ENCODE measurements at regions not wholly inside any gene's neighbourhood (a gene's known extent, or its start where the extent isn't known, plus 50 kb on each side); places are given as distances from the start of the nearest gene placed in this dataset.

- no peaks in the 10 kb centered on the region for H3K27me3 ChIP-seq (replicated peaks in 1 of 2; ENCODE audit: control insufficient read depth in 2 of 2, insufficient read depth in 2 of 2, low read length in 1 of 2)
- in situ Hi-C loops (cut with MboI) = no loop called here
- no peak overlapping the region for H2AFZ ChIP-seq (ENCODE audit: control insufficient read depth, low read depth, low read length)
- POLR2A ChIA-PET = no interaction called here
- SMC1A ChIA-PET (ENCODE audit: uncharacterized antibody, unreplicated experiment) = no interaction called here
- H3K79me2 ChIP-seq (ENCODE audit: control insufficient read depth, insufficient read depth, low read length) = no peaks in the 10 kb centered on the region
- CTCF ChIA-PET = no interaction called here
- no TSS peak for BruUV-seq (replicated peaks)
- H3K9ac ChIP-seq (ENCODE audit: control insufficient read depth, insufficient read depth, low read length) = no peak overlapping the region
- no peak overlapping the region for H3K27ac ChIP-seq (ENCODE audit: control insufficient read depth, insufficient read depth)
- no peak overlapping the region for H3K4me3 ChIP-seq
- WGBS (ENCODE audit: insufficient coverage, insufficient replicate concordance, low lambda C conversion rate, missing lambda C conversion rate) = 0% methylated on average over 2 of the region's 2 CpGs
- FAIRE-seq (no peak), ATAC-seq (no peak), DNase-seq (ENCODE audit: low read depth, low spot score) (no peak)
- H3K9me3 ChIP-seq (replicated peaks; ENCODE audit: control insufficient read depth, insufficient read depth, low read length) = no peaks in the 10 kb centered on the region
- no peaks in the 10 kb centered on the region for H4K20me1 ChIP-seq (ENCODE audit: control insufficient read depth, insufficient read depth)
- intact Hi-C loops (cut with micrococcal nuclease; ENCODE audit: unreplicated experiment) = no loop called here
- H3K36me3 ChIP-seq (ENCODE audit: control insufficient read depth in 2 of 2, insufficient read depth in 2 of 2, low read length in 1 of 2) = no peaks in the 10 kb centered on the region
- RAD21 ChIA-PET (ENCODE audit: unreplicated experiment) = no interaction called here
- no peaks in the 10 kb centered on the region for H3K4me1 ChIP-seq (ENCODE audit: control insufficient read depth, insufficient read depth, low read length)
- H3K4me2 ChIP-seq (ENCODE audit: control insufficient read depth, insufficient read depth) = no peak overlapping the region
- no peak for TF ChIP-seq MLLT1 (IDR thresholded peaks at IDR 0.05)
- no peak for TF ChIP-seq NR2F1 (conservative IDR thresholded peaks at IDR 0.05)
- no peak for TF ChIP-seq ZBTB4 (CRISPR knock-in tag; IDR thresholded peaks at IDR 0.05)
- no peak for TF ChIP-seq EGR1 (IDR thresholded peaks at IDR 0.05; ENCODE audit: borderline replicate concordance in 1 of 2, low read depth in 2 of 2, low read length in 2 of 2)
- TF ChIP-seq SKIL (IDR thresholded peaks at IDR 0.05; ENCODE audit: low read depth, poor library complexity, severe bottlenecking) = no peak
- no peak for TF ChIP-seq CHD2 (IDR thresholded peaks at IDR 0.05; ENCODE audit: borderline replicate concordance, low read depth, low read length)
- TF ChIP-seq PAX8 (IDR thresholded peaks at IDR 0.05) = no peak
- TF ChIP-seq SREBF2 (IDR thresholded peaks at IDR 0.05; ENCODE audit: low read length) = no peak
- TF ChIP-seq ZBTB33 (IDR thresholded peaks at IDR 0.05) = no peak
- no peak for TF ChIP-seq ATF2 (IDR thresholded peaks at IDR 0.05; ENCODE audit: low read length)
- no peak for TF ChIP-seq DPF2 (IDR thresholded peaks at IDR 0.05)
- no peak for TF ChIP-seq MAX (IDR thresholded peaks at IDR 0.05; ENCODE audit: low read depth, low read length)
- TF ChIP-seq ZZZ3 (IDR thresholded peaks at IDR 0.05; ENCODE audit: control insufficient read depth, insufficient read length, low read depth) = no peak
- no peak for TF ChIP-seq BHLHE40 (IDR thresholded peaks at IDR 0.05; ENCODE audit: borderline replicate concordance in 1 of 2, low read depth in 2 of 2, low read length in 1 of 2)
- TF ChIP-seq BACH1 (IDR thresholded peaks at IDR 0.05; ENCODE audit: borderline replicate concordance) = no peak
These were observed 146.1 kb upstream of the DPYD start for GRCh38 chr1:98066911-98067310.

Measured in GM12878 (cell line).